Left ventricle myocardium inferior (tissue), 1 donor: ENCODE measurements at regions not wholly inside any gene's neighbourhood (a gene's known extent, or its start where the extent isn't known, plus 50 kb on each side); places are given as distances from the start of the nearest gene placed in this dataset.

Experiments used
- DNase-seq: peaks from one replicate; pipeline ENCODE4 v3.0.0-alpha.2; 2020
- H3K27ac ChIP-seq: fragments of 200-600 bp; replicated peaks from 2 replicates; pipeline ENCODE4 v1.8.0; 2021
- H3K27me3 ChIP-seq: fragments of 200-600 bp; 2 replicates; pipeline ENCODE4 v1.8.0; 2021; ENCODE audit warnings: low read depth
- H3K36me3 ChIP-seq: fragments of 200-600 bp; 2 replicates; pipeline ENCODE4 v1.8.0; 2021
- H3K4me1 ChIP-seq: fragments of 200-600 bp; 2 replicates; pipeline ENCODE4 v1.8.0; 2021
- H3K4me3 ChIP-seq: fragments of 200-600 bp; 2 replicates; pipeline ENCODE4 v1.8.0; 2021; ENCODE audit warnings: mild to moderate bottlenecking, moderate library complexity
- H3K9me3 ChIP-seq: fragments of 200-600 bp; replicated peaks from 2 replicates; pipeline ENCODE4 v1.8.0; 2021
- intact Hi-C: fragments of 100-400 bp; cut with micrococcal nuclease; formaldehyde crosslinking; loops from one replicate; pipeline ENCODE4 v1.11.0; 2022
- TF ChIP-seq, protein P1 (sequence below): fragments of 200-600 bp; IDR thresholded peaks from 2 replicates; pipeline ENCODE4 v1.8.0; 2021; ENCODE audit warnings: antibody characterized with exemption, mild to moderate bottlenecking, borderline replicate concordance
- donor health status: DM: no; HTN: yes; CAD: no; lungs with severe emphysema.

DNA sequence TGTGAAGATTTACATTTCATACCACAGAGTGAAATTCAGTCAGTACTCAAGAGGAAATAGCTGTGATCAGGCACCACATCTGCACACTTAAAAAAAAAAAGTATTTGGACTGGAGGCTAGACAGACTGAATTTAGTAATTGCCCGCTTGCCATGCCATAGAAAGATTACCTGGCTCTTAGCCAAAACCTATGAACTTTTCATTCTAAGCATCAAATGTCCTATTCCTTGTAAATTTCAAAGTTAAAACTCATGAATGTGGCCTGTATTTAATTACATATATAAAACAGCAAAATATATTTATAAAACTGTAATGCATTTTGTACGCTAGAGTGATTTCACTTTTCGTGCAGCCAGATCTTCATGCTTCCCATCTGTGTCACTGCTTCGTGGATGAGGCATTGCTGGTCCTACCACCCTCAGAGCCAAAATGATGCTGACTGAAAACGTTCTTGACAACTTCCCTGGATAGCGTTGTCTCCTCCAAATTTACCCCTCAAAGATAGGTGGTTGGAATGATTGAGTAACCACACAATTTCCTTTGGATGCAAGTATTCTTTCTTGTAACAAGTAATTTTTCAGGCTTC is 447.9 kb upstream of the SGCD start:
- intact Hi-C loops, result no loop called here
- DNase-seq, result no peak
- TF ChIP-seq, protein P1, sequence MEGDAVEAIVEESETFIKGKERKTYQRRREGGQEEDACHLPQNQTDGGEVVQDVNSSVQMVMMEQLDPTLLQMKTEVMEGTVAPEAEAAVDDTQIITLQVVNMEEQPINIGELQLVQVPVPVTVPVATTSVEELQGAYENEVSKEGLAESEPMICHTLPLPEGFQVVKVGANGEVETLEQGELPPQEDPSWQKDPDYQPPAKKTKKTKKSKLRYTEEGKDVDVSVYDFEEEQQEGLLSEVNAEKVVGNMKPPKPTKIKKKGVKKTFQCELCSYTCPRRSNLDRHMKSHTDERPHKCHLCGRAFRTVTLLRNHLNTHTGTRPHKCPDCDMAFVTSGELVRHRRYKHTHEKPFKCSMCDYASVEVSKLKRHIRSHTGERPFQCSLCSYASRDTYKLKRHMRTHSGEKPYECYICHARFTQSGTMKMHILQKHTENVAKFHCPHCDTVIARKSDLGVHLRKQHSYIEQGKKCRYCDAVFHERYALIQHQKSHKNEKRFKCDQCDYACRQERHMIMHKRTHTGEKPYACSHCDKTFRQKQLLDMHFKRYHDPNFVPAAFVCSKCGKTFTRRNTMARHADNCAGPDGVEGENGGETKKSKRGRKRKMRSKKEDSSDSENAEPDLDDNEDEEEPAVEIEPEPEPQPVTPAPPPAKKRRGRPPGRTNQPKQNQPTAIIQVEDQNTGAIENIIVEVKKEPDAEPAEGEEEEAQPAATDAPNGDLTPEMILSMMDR, result no peak
- H3K27ac ChIP-seq, result no peak overlapping the region
- H3K4me3 ChIP-seq, result no peak overlapping the region
- H3K27me3 ChIP-seq, result no peaks in the 10 kb centered on the region
- H3K4me1 ChIP-seq, result peaks cover 9% of the 10 kb centered on the region
- no peaks in the 10 kb centered on the region for H3K9me3 ChIP-seq
- no peaks in the 10 kb centered on the region for H3K36me3 ChIP-seq

DNA sequence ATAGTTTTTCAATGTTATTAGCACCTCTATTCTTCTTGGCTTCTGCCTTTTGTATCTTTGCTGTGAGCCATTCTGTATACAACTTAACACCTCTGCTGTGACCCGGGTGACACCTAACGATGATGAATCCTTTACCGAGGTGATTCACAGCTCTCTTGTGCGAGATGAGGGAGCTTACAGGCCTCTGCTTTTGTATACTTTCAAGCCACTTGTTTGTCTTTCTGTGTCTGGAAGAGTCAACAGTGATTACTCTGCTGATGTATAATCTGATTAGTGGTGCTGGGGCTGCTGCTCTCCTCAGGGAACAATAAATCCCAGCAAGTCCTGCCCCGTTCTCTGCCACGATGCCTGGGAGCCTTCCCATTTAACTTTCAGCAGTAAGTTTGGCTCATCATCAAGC is 442.9 kb upstream of the SGCD start:
- H3K27ac ChIP-seq, result no peak overlapping the region
- H3K4me1 ChIP-seq, result peaks cover 9% of the 10 kb centered on the region
- intact Hi-C loops, result no loop called here
- DNase-seq, result no peak
- no peaks in the 10 kb centered on the region for H3K9me3 ChIP-seq
- TF ChIP-seq, protein P1, result no peak
- H3K4me3 ChIP-seq, result no peak overlapping the region
- H3K36me3 ChIP-seq, result no peaks in the 10 kb centered on the region
- no peaks in the 10 kb centered on the region for H3K27me3 ChIP-seq

DNA sequence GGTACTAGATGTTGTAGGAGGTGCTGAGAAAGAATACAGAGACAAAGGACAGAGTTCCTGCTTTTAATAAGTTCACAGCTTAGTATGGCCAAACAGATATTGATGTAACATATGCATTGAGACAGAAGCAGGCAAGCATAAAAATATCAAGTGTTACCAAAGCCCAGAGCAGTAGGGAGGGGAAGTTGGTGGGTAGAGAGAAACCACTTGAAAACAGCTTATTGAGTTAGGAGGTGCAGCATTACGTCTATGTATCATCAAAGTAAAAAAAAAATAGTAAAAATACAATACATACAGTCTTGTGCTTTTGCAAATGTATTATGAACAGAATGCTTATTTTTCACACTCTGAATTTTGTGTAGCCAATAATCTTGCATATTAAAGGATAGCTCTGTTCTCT is 441.8 kb upstream of the SGCD start:
- TF ChIP-seq, protein P1, result no peak
- no peaks in the 10 kb centered on the region for H3K27me3 ChIP-seq
- intact Hi-C loops, result no loop called here
- no peaks in the 10 kb centered on the region for H3K9me3 ChIP-seq
- H3K4me1 ChIP-seq, result peaks cover 6% of the 10 kb centered on the region
- H3K27ac ChIP-seq, result no peak overlapping the region
- no peak overlapping the region for H3K4me3 ChIP-seq
- DNase-seq, result no peak
- H3K36me3 ChIP-seq, result no peaks in the 10 kb centered on the region

DNA sequence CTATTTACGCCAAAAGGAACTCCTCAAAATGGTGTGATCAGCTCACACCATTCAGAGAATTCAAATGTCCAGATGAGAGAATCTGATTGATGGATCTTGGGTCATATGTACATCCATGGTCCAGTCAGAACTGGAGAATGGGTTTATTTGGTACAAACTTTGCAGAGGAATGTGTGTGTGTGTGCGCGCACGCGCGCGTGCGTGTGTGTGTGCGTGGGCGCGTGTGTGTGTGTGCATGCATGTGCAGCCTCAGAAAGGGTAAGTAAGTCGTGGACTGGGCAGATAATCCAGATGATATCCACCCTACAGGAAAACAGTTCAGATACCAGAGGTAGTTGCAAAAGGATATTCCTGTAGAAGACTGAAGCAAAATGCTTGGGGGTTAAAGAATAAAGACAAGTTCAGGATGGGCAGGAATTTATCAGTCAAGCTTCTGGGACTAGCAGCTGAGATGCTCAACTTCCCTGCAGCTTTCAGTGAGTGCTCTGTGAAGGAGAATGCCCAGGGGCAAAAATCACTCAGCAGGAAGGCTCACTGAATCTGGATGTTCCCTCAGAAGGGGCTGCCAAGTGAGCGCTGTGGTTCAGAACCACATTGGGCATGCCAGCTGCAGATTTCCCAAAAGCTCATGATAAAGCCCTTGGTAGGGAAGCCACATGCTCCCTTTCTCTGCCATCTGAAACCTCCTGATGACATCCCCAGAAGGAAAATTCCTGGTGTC is 440.5 kb upstream of the SGCD start:
- Histone ChIP-seq H3K27me3 (no peaks in the 10 kb centered on the region), H3K9me3 (no peaks in the 10 kb centered on the region), H3K4me3 (no peak overlapping the region), H3K36me3 (no peaks in the 10 kb centered on the region), H3K4me1 (no peaks in the 10 kb centered on the region), H3K27ac (no peak overlapping the region)
- intact Hi-C loops, result no loop called here
- no peak for DNase-seq
- TF ChIP-seq, protein P1, result no peak

DNA sequence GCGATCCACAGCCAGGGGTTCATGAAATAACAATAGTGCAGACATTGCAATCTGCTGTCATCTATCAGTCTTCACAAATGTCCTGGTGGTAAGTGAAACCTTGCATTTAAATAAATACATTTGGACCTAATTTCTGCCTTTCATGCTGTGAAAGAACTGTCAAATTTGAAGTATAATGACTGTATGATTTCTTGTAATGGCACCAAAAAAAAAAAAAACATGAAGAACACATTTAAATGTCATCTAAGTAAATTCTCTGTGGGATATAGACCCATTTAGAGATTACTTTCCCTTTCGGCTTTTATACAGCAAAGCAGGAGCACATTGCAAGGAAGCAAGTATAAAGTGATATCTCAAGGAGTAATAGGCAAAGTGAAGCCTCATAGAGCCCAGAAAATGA is 431.5 kb upstream of the SGCD start:
- TF ChIP-seq, protein P1, result no peak
- Histone ChIP-seq H3K36me3 (no peaks in the 10 kb centered on the region), H3K9me3 (no peaks in the 10 kb centered on the region), H3K4me3 (no peak overlapping the region), H3K4me1 (peaks cover 13% of the 10 kb centered on the region), H3K27me3 (no peaks in the 10 kb centered on the region), H3K27ac (no peak overlapping the region)
- DNase-seq, result no peak
- intact Hi-C loops, result no loop called here
